ENCODE measurements at regions not wholly inside any gene's neighbourhood (a gene's known extent, or its start where the extent isn't known, plus 50 kb on each side); places are given as distances from the start of the nearest gene placed in this dataset.

DNA sequence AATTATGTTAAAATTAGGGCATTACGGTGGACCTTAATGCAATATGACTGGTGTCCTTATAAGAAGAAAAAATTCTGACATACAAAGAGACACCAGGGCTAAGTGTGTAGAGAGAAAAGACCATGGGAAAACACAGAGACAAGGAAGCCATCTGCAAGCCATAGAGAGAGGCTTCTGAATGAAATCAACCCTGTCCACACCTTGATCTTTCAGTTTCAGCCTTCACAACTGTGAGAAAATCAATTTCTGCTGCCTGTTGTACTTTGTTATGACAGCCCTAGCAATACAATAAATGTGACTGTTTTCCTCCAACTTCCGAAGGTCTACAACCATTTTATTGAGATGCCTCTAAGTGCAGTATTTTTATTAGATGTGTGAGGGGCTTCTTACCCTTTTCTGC is 1407.2 kb downstream of the MRPL39 start:
- no peaks in the 10 kb centered on the region for H3K36me3 Mint-ChIP-seq
- H3K9me3 Mint-ChIP-seq = no peaks in the 10 kb centered on the region
- ATAC-seq = no peak
- no peaks in the 10 kb centered on the region for H3K4me1 Mint-ChIP-seq
- no peak overlapping the region for H3K4me3 Mint-ChIP-seq
- no peak overlapping the region for H3K27ac Mint-ChIP-seq
- H3K27me3 Mint-ChIP-seq = no peaks in the 10 kb centered on the region

DNA sequence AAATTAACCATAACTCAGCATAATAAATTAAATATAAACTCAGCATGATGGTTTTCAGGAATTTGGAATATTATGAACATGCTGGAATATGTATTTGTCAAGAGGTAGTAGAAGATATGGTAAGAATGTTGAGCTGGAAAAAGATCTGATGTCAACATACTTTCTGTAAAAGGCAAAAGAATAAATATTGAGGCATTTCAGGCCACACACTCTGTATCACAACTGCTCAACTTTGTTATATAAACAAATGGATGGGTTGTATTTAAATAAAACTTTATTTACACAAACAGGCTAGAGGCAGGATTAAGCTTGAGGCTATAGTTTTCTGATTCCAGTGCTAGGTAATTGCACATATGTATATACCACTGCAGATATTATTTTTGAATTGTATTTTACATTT is 1409.4 kb downstream of the MRPL39 start:
- no peak overlapping the region for H3K4me3 Mint-ChIP-seq
- H3K27ac Mint-ChIP-seq = no peak overlapping the region
- ATAC-seq = no peak
- no peaks in the 10 kb centered on the region for H3K27me3 Mint-ChIP-seq
- no peaks in the 10 kb centered on the region for H3K36me3 Mint-ChIP-seq
- H3K9me3 Mint-ChIP-seq = no peaks in the 10 kb centered on the region
- no peaks in the 10 kb centered on the region for H3K4me1 Mint-ChIP-seq

DNA sequence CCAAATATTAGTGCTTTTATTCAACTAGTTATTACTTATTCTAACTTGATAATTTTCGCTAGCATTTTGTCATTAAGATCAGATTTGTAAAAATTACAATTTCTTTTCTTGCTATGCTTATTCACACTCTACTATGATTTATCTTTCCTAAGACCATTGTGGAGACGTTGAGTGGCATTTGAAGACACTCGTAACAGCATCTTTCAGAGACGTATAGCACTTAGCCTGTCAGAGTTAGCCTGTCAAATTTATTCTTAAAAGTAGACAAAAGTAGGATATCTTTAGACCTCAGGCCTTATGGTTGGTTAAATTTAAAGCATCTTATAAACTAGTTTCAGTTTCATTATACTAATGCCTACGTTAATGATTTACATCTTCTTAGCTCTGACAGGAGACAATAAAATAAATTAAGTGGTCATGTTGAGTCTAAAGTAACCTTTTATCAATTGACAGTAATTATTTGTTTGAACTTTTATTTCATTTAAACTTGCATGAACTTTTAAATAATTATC is 1410.1 kb downstream of the MRPL39 start:
- Mint-ChIP-seq H3K27ac (no peak overlapping the region), H3K36me3 (no peaks in the 10 kb centered on the region), H3K4me3 (no peak overlapping the region), H3K9me3 (no peaks in the 10 kb centered on the region), H3K27me3 (no peaks in the 10 kb centered on the region), H3K4me1 (no peaks in the 10 kb centered on the region)
- no peak for ATAC-seq

DNA sequence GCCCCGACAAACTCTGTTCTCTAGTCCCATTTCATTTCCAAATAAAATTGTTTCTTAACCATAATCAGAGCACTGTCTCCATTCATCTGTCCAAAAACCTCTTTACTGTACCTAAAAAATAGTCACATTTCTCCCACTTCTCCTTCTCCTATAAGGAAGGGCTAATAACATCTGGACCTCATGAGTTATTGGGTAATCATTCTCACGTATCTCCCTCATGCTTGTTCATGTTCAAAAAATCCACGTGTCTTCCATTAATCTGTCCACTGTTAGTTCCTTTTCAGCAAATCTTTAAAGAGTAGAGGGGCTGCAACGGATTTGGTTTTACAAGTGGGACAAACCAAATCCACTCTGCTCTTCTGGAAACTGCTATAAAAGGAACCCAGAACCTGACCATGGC is 1418.8 kb downstream of the MRPL39 start:
- H3K36me3 Mint-ChIP-seq = no peaks in the 10 kb centered on the region
- peaks cover 3% of the 10 kb centered on the region for H3K9me3 Mint-ChIP-seq
- no peak for ATAC-seq
- no peak overlapping the region for H3K27ac Mint-ChIP-seq
- H3K4me1 Mint-ChIP-seq = no peaks in the 10 kb centered on the region
- no peak overlapping the region for H3K4me3 Mint-ChIP-seq
- no peaks in the 10 kb centered on the region for H3K27me3 Mint-ChIP-seq

DNA sequence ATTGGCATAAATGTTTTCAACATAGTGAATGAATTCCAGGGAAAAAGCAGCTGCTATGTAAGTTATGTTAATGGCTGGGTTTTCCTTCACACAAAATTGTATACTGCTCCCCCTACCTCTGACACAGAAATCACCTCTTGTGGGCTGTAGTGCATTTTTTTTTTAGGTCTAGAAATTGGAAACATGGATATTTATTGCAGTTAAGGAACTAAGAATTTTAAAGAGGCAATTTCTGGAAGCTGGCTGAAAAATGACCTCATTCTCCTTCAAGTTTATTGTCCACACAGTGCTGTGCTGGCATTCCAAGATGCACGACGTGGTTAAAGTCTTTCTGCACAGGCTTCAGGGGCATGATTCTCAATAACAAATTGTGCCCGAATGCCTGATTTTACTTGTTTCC is 1424.2 kb downstream of the MRPL39 start:
- no peak for ATAC-seq
- Mint-ChIP-seq H3K27ac (no peak overlapping the region), H3K9me3 (peaks cover 13% of the 10 kb centered on the region), H3K36me3 (no peaks in the 10 kb centered on the region), H3K4me1 (no peaks in the 10 kb centered on the region), H3K4me3 (no peak overlapping the region), H3K27me3 (no peaks in the 10 kb centered on the region)

DNA sequence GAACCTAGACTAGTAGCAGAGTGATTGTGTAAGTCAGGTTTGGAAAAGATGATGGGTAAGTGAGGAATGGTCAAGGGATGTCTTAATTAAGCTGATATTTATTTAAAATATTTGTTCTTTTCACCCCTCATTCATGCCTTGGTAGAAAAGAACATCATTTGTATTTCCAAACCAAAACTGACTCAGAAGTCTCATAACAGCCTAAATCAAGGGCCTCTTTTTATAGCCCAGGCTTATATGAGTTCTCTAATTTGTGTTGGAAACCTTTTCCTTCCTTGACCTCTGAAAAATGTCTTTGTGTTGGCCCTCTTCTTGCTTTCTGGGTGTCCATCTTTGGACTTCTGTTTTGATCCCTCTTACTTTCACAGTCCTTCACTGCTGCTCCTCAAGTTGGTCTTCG is 1428.2 kb downstream of the MRPL39 start:
- no peak overlapping the region for H3K27ac Mint-ChIP-seq
- ATAC-seq = no peak

DNA sequence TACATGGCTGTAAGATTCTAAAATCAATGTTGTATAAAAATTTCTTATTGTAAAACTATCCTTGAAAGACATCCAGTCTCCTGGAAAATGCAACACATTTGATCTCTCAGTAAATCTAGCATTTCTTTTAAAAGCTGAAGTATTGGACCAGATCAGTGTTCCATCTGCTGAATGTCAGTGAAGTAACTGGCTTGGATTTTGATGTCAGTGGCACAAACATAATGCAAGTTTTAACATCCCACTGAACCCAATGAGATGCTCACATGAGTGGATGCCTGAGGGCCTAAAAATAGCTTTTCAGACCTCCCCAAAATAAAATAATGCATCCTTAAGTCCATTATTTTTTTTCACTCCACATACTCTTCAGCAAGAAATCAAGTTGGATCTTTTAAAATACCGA is 1432.2 kb downstream of the MRPL39 start:
- Mint-ChIP-seq H3K27me3 (no peaks in the 10 kb centered on the region), H3K4me1 (no peaks in the 10 kb centered on the region), H3K4me3 (no peak overlapping the region), H3K9me3 (peaks cover 7% of the 10 kb centered on the region), H3K36me3 (no peaks in the 10 kb centered on the region), H3K27ac (no peak overlapping the region)
- no peak for ATAC-seq

More for the DNA sequence above, 1428.2 kb downstream of the MRPL39 start:
- no peaks in the 10 kb centered on the region for H3K36me3 Mint-ChIP-seq
- H3K9me3 Mint-ChIP-seq = peaks cover 10% of the 10 kb centered on the region
- no peaks in the 10 kb centered on the region for H3K4me1 Mint-ChIP-seq
- no peak overlapping the region for H3K4me3 Mint-ChIP-seq
- H3K27me3 Mint-ChIP-seq = no peaks in the 10 kb centered on the region

DNA sequence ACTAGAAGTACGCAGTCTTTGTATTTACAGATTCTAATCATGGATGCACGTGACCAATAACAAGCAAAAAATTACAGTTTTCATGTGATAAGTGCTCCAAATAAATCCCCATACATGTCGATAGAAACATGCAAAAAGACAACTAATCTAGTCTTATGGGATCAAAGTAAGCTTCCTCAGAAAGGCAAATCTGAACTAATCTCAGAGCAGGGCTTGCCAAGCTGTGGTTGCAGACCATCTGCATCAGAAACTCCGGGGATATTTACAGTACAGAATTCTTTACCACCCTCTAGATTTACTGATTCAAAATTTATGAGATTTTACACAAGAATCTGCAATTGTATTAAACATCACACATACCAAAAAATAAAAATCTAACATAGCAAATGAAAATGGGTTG is 1435.5 kb downstream of the MRPL39 start:
- Mint-ChIP-seq H3K27me3 (no peaks in the 10 kb centered on the region), H3K27ac (no peak overlapping the region), H3K4me3 (no peak overlapping the region), H3K9me3 (no peaks in the 10 kb centered on the region), H3K4me1 (no peaks in the 10 kb centered on the region), H3K36me3 (no peaks in the 10 kb centered on the region)
- no peak for ATAC-seq

DNA sequence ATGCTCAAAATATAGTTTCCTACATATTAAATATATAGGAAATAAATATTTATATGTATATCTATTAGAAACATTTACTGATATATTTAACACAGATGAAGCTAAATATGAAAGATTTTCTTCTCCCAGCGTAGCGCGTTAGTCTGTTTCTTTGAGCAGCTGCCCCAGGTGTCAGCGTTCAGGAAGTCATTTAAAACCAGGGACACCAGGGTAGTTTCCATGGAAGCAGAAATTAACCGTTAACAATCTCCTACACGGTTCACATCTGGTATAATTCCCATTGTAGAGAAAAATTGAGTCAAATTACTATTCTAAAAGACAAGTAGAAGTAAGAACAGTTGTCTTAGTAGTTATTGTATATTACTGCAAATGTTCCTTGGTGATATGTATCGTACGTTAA is 1443.7 kb downstream of the MRPL39 start:
- no peaks in the 10 kb centered on the region for H3K36me3 Mint-ChIP-seq
- H3K27me3 Mint-ChIP-seq = no peaks in the 10 kb centered on the region
- no peaks in the 10 kb centered on the region for H3K9me3 Mint-ChIP-seq
- no peak for ATAC-seq
- no peak overlapping the region for H3K27ac Mint-ChIP-seq
- H3K4me3 Mint-ChIP-seq = no peak overlapping the region
- H3K4me1 Mint-ChIP-seq = no peaks in the 10 kb centered on the region

DNA sequence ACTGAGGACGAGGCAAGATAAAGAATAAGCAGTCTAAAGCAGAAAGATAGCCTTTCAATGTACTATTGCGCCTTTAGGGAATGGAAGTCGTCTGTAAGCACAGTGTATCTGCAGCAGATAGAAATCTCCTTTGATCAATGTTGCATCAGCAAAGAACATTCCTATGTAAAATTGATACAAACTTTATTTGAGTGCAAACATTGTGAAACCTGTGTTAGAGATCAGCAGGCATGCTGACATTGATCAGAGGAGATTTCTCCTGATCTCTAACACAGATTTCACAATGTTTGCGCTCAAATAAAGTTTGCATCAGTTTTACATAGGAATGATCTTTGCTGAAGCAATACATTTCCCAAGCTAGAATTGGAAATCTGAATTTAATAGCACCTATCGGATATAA is 1446.8 kb downstream of the MRPL39 start:
- Mint-ChIP-seq H3K36me3 (no peaks in the 10 kb centered on the region), H3K9me3 (no peaks in the 10 kb centered on the region), H3K4me1 (no peaks in the 10 kb centered on the region), H3K27me3 (no peaks in the 10 kb centered on the region), H3K4me3 (no peak overlapping the region), H3K27ac (no peak overlapping the region)
- ATAC-seq = no peak

DNA sequence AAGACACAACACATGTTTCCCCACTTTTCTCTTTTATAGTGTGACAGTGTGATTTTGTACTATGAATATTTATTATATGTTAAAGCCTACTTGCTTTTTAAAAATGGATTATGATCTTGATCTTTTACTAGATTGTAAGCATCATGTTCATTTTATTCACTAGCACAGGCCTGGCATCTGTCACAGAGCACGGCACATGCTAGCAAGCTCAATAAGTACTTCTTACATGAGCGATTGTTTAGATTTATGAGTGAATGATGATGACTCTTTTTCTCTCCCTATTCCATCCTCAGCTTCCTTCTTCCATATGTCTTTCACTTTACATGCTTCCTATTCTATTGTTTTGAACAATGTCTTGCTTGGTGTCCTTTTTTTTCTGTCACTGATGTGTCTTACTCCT is 1454.1 kb downstream of the MRPL39 start:
- Mint-ChIP-seq H3K9me3 (no peaks in the 10 kb centered on the region), H3K27me3 (no peaks in the 10 kb centered on the region), H3K4me3 (no peak overlapping the region), H3K4me1 (no peaks in the 10 kb centered on the region), H3K36me3 (no peaks in the 10 kb centered on the region), H3K27ac (no peak overlapping the region)
- ATAC-seq = no peak

DNA sequence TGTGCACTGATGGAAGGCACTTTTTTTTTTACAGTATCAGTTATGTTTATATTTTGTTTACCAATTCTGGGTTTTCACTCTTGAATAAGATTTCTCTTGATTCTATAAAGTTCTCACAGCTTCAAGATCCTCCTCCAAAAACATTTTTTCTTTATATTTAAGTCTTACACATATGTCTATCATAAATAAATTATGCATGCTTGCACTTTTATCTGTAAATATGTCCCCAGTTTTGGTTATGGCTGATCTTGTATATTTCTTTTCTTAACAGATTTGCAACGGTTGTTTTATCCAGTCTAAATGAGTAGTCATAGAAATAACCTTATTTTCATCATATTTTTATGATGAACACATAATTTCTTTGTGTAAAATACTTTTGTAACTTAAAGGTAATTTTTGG is 1456.5 kb downstream of the MRPL39 start:
- no peak overlapping the region for H3K4me3 Mint-ChIP-seq
- H3K36me3 Mint-ChIP-seq = no peaks in the 10 kb centered on the region
- no peak for ATAC-seq
- H3K27ac Mint-ChIP-seq = no peak overlapping the region
- H3K9me3 Mint-ChIP-seq = no peaks in the 10 kb centered on the region
- H3K27me3 Mint-ChIP-seq = no peaks in the 10 kb centered on the region
- no peaks in the 10 kb centered on the region for H3K4me1 Mint-ChIP-seq

DNA sequence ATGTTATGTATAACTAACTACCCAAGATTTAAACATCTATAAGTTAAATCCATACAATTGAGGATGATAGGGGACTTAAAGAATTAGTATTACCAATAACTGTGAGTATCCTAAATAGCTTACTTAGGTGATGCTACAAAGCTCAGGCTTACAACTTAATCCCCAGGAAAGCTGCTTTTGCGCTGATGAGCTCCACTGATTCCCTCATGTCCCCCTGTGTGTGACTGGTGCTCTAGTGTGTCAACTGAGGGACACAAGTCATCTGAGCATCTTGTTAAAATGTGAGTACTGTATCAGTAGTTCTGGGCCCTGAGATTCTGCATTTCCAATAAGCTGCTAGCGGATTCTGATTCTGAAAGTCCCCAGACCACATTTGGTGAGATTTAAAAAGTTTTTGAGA is 1458.8 kb downstream of the MRPL39 start:
- no peak for ATAC-seq
- no peaks in the 10 kb centered on the region for H3K9me3 Mint-ChIP-seq
- no peak overlapping the region for H3K27ac Mint-ChIP-seq
- H3K36me3 Mint-ChIP-seq = no peaks in the 10 kb centered on the region
- no peaks in the 10 kb centered on the region for H3K27me3 Mint-ChIP-seq
- H3K4me3 Mint-ChIP-seq = no peak overlapping the region
- no peaks in the 10 kb centered on the region for H3K4me1 Mint-ChIP-seq

DNA sequence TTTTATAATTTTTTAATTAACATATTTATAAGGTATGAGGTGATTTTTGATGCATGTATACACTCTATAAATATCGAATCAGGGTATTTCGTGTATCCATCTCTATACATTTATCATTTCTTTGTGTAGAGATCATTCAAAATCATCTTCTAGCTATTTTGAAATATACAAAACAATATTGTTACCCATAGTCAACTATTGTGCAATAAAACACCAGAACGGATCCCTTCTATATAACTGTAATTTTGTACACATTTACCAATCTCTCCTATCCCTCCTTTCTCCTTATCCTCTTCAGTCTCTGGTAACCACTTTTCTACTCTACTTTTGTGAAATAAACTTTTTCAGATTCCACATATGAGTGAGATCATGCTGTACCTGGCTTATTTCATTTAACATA is 1459.6 kb downstream of the MRPL39 start:
- Mint-ChIP-seq H3K4me1 (no peaks in the 10 kb centered on the region), H3K4me3 (no peak overlapping the region), H3K9me3 (no peaks in the 10 kb centered on the region), H3K27me3 (no peaks in the 10 kb centered on the region), H3K36me3 (no peaks in the 10 kb centered on the region), H3K27ac (no peak overlapping the region)
- no peak for ATAC-seq

DNA sequence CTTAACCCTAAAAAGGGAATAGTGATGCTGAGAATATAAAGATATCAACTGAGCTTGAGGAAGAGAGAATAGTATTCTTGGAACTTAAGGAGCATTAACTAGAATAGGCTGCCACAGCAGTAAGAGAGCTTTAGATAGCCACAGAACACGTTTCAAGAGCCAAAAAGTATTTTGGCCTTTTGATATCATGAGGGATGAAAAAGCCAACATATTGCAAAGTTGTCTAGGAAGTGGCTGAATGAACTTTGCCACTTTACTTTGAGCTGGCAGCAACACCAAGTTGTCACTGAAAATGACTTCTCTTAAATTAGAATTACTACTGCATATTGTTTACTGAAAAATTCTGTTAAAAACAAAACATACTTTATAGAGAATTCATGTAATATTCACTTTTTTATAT is 1476.2 kb downstream of the MRPL39 start:
- Mint-ChIP-seq H3K4me3 (no peak overlapping the region), H3K27me3 (no peaks in the 10 kb centered on the region), H3K4me1 (no peaks in the 10 kb centered on the region), H3K36me3 (no peaks in the 10 kb centered on the region), H3K27ac (no peak overlapping the region), H3K9me3 (no peaks in the 10 kb centered on the region)
- ATAC-seq = no peak

DNA sequence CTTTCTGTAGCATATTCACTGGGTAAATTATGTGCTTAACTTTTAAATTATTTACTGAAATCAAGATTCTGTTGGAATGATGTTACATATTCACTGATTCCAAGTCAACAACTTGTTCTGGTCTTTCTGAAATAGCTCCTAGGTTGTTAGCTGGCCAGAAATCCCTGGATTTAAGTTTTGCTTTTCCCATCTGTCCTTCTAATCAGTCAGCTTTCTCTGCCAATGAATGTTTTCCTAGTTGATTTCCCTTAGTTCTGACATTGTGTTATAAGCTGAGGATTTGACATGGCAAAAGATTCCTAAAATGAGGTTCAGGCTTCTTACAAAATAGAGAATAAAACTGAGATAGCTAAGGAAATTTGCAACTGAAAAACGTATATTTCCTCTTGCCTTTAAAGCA is 1479.6 kb downstream of the MRPL39 start:
- H3K27me3 Mint-ChIP-seq = no peaks in the 10 kb centered on the region
- no peak overlapping the region for H3K4me3 Mint-ChIP-seq
- H3K27ac Mint-ChIP-seq = no peak overlapping the region
- H3K4me1 Mint-ChIP-seq = no peaks in the 10 kb centered on the region
- no peak for ATAC-seq
- H3K9me3 Mint-ChIP-seq = no peaks in the 10 kb centered on the region
- no peaks in the 10 kb centered on the region for H3K36me3 Mint-ChIP-seq

DNA sequence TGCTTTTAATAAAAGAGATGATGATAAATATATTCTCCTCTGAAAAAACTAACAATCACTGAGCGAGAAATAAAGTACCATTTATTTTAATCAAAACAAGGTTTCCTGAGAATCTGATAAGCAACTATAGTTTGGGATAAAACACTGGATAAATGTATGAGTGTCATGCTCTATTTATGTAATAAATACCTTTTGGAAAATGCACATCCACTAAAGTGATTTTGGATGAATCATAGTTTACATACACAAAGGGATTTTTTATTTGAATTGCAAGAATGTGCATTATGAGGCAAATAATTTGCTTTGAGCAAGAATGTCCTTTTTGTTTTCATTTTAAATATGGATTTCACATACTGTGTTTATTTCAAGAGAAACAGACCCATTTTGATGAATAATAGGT is 1483.5 kb downstream of the MRPL39 start:
- no peaks in the 10 kb centered on the region for H3K27me3 Mint-ChIP-seq

More for the DNA sequence above, 1483.5 kb downstream of the MRPL39 start:
- Mint-ChIP-seq H3K27ac (no peak overlapping the region), H3K4me3 (no peak overlapping the region), H3K9me3 (no peaks in the 10 kb centered on the region), H3K36me3 (no peaks in the 10 kb centered on the region), H3K4me1 (no peaks in the 10 kb centered on the region)
- ATAC-seq = no peak
